T-helper 1 cell treated with Interleukin-12 subunit alpha and Interleukin-12 subunit beta and Interleukin-4 antibody, amounts not matched to agents 30 μg/mL and 1 μg/mL, for 36 hours (primary cell): ENCODE measurements at regions not wholly inside any gene's neighbourhood (a gene's known extent, or its start where the extent isn't known, plus 50 kb on each side); places are given as distances from the start of the nearest gene placed in this dataset.
A peak's percentile ranks its signal among the peaks of the same experiment; 100 is the strongest.
"Not testable (repeated sequence)": the region's sequence is repeated elsewhere in the genome, so short reads cannot be mapped to it uniquely, and the experiment has no call there.

Experiments
- H3K27ac Mint-ChIP-seq: one replicate; pipeline ENCODE4 v1.8.0; 2021; ENCODE audit warnings: mild to moderate bottlenecking, mixed read lengths
- H3K27me3 Mint-ChIP-seq: one replicate; pipeline ENCODE4 v1.8.0; 2021; ENCODE audit warnings: low read depth, mixed read lengths
- H3K36me3 Mint-ChIP-seq: one replicate; pipeline ENCODE4 v1.8.0; 2021; ENCODE audit warnings: low read depth, mixed read lengths
- H3K4me1 Mint-ChIP-seq: one replicate; pipeline ENCODE4 v1.8.0; 2021; ENCODE audit warnings: low read depth, mixed read lengths
- H3K4me3 Mint-ChIP-seq: one replicate; pipeline ENCODE4 v1.8.0; 2021; ENCODE audit warnings: mild to moderate bottlenecking, moderate library complexity, mixed read lengths
- H3K9me3 Mint-ChIP-seq: one replicate; pipeline ENCODE4 v1.8.0; 2021; ENCODE audit warnings: mixed read lengths

DNA sequence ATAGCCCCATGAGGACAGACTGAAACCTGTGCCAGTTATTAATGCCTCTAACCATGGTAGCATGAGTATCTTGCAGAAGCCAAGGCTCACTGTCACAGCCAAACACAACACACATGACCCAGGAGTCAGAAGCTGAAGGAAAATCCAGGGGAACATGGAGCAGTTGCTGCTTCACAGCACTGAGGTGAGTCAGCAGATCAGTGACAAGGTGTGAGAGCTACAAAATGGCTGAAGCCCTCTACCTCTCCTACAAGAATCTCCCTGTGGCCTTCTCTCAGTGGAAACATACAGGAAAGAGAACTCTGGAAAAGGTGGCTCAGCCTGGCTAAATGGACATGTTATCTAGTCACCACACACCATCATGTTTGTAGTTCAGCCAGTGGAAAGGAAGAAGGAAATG is 93.5 kb downstream of the NAB1 start:
- H3K27ac Mint-ChIP-seq = no peak overlapping the region
- H3K4me3 Mint-ChIP-seq = no peak overlapping the region
- peaks cover 2% of the 10 kb centered on the region for H3K36me3 Mint-ChIP-seq
- H3K9me3 Mint-ChIP-seq = no peaks in the 10 kb centered on the region
- H3K4me1 Mint-ChIP-seq = peaks cover 2% of the 10 kb centered on the region
- no peaks in the 10 kb centered on the region for H3K27me3 Mint-ChIP-seq

DNA sequence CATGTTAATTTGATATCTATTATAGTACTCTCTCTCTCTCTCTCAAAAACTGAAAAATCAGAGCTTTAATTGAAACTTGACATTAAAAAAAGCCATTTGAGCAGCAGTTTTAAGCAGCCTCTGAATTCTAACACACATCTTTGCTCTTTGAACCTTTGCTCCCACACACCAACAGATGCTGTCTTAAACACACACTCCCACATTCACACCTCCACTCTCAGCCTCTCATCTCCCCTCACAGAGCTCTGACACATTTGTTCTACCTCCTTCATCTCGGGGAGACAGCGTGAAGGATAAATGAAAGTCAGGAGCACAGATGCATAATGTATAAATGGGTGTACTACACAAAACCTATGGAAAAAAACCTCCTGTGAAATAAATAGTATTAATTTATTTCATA is 95.2 kb downstream of the NAB1 start:
- Mint-ChIP-seq H3K27ac (no peak overlapping the region), H3K4me3 (no peak overlapping the region), H3K27me3 (no peaks in the 10 kb centered on the region), H3K9me3 (no peaks in the 10 kb centered on the region), H3K4me1 (peaks cover 2% of the 10 kb centered on the region), H3K36me3 (peaks cover 2% of the 10 kb centered on the region)

DNA sequence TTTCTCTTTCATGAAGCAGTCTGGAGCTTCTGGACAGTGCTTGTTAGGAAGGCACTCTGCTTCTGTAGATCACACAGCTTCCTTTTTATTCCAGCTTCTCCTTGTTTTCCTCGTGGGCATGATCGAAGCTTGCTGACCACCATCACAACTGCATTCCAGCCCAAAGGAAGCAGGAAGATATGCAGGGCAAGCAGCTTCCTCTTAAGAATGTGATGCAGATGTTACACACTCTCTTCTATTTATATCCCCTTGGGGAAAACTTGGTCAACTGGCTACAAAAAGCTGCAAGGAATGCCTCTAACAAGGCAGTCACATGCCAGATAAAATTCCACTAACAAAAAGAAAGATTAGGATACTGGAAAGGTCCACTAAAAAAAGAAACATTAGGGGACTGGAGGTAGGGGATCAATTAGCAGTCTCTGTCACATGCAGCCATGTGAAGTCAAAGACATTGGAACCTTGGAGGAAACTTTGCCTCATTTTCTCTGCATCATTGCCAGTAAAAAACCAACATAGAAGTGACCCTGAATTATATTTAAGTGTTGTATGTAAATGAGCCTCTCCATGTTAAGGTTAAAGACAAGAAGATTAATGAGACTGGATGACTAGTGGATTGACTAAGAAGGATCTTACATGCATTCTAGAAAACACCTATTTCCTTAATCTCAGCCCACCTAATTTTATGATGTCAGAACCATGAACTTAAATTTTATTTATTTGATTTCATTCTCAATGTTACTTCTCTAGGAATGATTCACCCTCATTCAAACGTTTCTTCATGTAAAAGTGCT is 98.3 kb downstream of the NAB1 start:
- H3K27me3 Mint-ChIP-seq = no peaks in the 10 kb centered on the region
- H3K27ac Mint-ChIP-seq = no peak overlapping the region

DNA sequence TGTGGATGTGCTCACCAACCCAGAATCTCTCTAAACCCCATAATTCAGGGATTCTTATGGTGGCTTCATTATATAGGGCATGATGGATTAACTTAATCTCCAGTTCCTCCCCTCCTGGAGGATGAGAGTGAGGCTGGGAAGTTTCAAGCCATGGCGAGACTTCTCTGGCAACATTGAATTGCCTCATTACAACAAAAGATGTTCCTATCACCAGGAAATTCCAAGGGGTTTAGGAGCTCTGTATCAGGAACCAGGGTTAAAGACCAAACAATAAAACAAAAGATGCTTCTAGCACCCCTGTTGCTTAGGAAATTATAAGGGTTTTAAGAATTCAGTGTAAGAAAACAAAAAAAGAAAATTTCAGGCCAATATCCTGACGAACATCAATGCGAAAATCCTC is 100.1 kb downstream of the NAB1 start:
- H3K27me3 Mint-ChIP-seq = no peaks in the 10 kb centered on the region
- no peaks in the 10 kb centered on the region for H3K9me3 Mint-ChIP-seq
- no peak overlapping the region for H3K4me3 Mint-ChIP-seq
- H3K4me1 Mint-ChIP-seq = peaks cover 2% of the 10 kb centered on the region
- H3K27ac Mint-ChIP-seq = no peak overlapping the region
- H3K36me3 Mint-ChIP-seq = no peaks in the 10 kb centered on the region

More for the DNA sequence above, 98.3 kb downstream of the NAB1 start:
- Mint-ChIP-seq H3K4me1 (peaks cover 2% of the 10 kb centered on the region), H3K4me3 (no peak overlapping the region), H3K36me3 (no peaks in the 10 kb centered on the region), H3K9me3 (no peaks in the 10 kb centered on the region)

DNA sequence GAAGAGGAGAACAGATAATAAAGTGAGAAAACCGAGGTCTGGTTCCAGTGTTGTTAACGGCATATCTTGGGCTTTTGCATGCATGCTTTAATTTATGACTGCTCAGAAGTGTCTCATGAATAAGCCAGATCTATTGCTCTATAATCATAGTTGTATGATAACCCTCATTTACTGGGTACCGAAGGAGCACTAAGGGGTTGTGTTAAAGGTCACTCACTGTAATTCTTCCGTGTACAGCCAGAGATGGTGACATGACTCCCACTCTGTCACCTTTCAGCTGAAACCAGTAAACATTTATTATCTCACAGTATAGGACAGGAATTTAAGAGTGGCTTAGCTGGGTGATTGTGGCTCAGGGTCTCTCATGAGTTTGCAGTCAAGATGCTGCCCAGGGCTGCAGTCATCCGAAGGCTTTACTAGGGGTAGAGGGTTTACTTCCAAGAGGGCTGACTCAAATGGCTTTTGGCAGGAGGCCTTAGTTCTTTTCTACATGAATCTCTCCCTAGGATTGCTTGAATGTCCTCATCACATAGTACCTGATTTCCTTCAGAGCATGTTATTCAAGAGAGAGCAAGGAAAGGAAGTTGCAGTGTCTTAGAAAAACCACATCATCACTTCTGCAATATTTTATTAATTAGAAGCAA is 107.0 kb downstream of the NAB1 start:
- H3K4me3 Mint-ChIP-seq = no peak overlapping the region
- no peaks in the 10 kb centered on the region for H3K9me3 Mint-ChIP-seq
- peaks cover 4% of the 10 kb centered on the region for H3K4me1 Mint-ChIP-seq
- no peaks in the 10 kb centered on the region for H3K36me3 Mint-ChIP-seq
- no peaks in the 10 kb centered on the region for H3K27me3 Mint-ChIP-seq
- H3K27ac Mint-ChIP-seq = no peak overlapping the region

DNA sequence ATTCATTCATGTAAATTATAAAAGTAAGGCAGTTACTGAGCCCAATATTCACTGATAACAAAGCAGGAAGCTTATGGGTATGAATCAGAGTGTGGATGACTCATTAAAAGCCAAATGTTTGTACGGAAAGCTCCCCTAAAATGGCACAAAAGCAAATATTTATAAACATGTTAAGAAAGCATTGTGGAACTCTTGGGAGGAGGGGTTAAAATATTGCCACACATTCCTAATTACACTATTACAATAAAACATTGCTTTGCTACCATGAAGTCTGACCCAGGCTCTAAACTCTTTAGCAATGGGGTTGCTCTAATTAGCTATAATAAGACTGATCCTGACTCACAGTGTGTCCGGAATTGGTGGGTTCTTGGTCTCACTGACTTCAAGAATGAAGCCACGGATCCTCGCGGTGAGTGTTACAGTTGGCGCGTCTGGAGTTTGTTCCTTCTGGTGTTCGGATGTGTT is 110.9 kb downstream of the NAB1 start:
- no peak overlapping the region for H3K4me3 Mint-ChIP-seq
- no peak overlapping the region for H3K27ac Mint-ChIP-seq
- H3K36me3 Mint-ChIP-seq = no peaks in the 10 kb centered on the region
- no peaks in the 10 kb centered on the region for H3K9me3 Mint-ChIP-seq
- peaks cover 14% of the 10 kb centered on the region for H3K4me1 Mint-ChIP-seq
- H3K27me3 Mint-ChIP-seq = no peaks in the 10 kb centered on the region

DNA sequence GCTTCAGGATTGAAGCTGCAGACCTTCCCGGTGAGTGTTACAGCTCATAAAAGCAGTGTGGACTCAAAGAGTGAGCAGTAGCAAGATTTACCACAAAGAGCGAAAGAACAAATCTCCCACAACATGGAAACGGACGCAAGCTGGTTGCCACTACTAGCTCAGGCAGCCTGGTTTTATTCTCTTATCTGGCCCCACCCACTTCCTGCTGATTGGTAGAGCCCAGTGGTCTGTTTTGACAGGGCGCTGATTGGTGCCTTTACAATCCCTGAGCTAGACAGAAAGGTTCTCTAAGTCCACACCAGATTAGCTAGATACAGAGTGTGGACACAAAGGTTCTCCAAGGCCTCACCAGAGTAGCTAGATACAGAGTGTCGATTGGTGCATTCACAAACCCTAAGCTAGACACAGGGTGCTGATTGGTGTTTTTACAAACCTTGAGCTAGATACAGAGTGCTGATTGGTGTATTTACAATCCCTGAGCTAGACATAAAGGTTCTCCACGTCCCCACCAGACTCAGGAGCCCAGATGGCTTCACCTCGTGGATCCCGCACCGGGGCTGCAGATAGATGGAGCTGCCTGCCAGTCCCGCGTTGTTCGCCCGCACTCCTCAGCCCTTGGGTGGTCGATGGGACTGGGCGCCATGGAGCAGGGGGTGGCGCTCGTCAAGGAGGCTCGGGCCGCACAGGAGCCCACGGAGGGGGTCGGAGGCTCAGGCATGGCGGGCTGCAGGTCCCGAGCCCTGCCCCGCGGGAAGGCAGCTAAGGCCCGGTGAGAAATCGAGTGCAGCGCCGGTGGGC is 111.7 kb downstream of the NAB1 start:
- H3K9me3 Mint-ChIP-seq, H3K36me3 Mint-ChIP-seq, H3K4me3 Mint-ChIP-seq, H3K27me3 Mint-ChIP-seq, H3K27ac Mint-ChIP-seq: not testable (repeated sequence)
- H3K4me1 Mint-ChIP-seq = peaks cover 15% of the 10 kb centered on the region

DNA sequence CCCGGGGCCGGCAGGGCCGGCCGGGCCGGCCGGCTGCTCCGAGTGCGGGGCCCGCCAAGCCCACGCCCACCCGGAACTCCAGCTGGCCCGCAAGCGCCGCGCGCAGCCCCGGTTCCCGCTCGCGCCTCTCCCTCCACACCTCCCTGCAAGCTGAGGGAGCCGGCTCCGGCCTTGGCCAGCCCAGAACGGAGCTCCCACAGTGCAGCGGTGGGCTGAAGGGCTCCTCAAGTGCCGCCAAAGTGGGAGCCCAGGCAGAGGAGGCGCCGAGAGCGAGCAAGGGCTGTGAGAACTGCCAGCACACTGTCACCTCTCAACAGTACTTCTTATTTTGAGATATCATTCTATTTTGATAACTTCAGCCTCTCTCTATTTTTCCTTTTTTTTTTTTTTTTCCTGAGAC is 112.3 kb downstream of the NAB1 start:
- not testable (repeated sequence) for H3K9me3 Mint-ChIP-seq

DNA sequence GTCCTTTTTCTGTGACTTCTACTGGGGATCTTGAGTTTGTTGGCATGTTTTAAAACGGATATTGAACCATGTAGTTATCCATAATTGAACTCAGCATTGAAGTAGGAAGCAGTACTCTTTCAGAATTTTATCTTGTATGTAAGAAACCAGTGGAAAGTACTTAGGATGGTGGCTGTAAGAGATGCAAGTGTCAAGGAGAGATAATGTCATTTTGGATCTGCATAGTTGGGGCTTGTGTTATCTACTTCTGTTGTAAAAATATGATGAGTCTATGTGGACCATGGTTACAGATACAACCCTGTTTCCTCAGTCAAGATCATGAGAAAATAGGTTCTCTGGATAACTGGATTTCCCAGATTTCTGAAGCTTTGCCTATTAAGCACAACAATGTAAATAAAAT is 113.7 kb downstream of the NAB1 start:
- Mint-ChIP-seq H3K36me3 (no peaks in the 10 kb centered on the region), H3K27ac (peak overlapping the region; percentile 17), H3K4me1 (peaks cover 19% of the 10 kb centered on the region), H3K4me3 (no peak overlapping the region), H3K27me3 (no peaks in the 10 kb centered on the region), H3K9me3 (no peaks in the 10 kb centered on the region)

More for the DNA sequence above, 112.3 kb downstream of the NAB1 start:
- H3K36me3 Mint-ChIP-seq, H3K27me3 Mint-ChIP-seq, H3K27ac Mint-ChIP-seq: not testable (repeated sequence)
- Mint-ChIP-seq H3K4me1 (peaks cover 17% of the 10 kb centered on the region), H3K4me3 (peak overlapping the region; percentile 21)

DNA sequence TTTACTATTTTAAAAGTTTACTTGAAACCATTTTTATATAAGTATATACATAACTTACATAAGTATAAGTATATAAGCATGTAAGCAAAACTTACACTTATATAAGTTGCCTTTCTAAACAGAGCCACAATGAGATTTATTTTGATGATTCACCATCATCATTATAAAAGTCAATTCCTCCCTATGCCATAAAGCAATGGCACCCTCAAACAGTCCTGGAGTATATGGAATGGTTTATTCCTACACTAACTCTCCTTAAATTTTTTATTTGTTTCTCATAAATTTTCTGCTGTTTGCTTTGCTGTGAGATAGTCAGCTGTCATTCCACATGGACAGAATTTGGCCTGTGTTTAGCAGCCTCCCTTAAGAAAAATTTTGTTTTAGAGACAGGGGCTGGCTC is 114.2 kb downstream of the NAB1 start:
- no peak overlapping the region for H3K27ac Mint-ChIP-seq
- H3K36me3 Mint-ChIP-seq = no peaks in the 10 kb centered on the region
- H3K9me3 Mint-ChIP-seq = no peaks in the 10 kb centered on the region
- H3K27me3 Mint-ChIP-seq = no peaks in the 10 kb centered on the region
- no peak overlapping the region for H3K4me3 Mint-ChIP-seq
- peaks cover 19% of the 10 kb centered on the region for H3K4me1 Mint-ChIP-seq

DNA sequence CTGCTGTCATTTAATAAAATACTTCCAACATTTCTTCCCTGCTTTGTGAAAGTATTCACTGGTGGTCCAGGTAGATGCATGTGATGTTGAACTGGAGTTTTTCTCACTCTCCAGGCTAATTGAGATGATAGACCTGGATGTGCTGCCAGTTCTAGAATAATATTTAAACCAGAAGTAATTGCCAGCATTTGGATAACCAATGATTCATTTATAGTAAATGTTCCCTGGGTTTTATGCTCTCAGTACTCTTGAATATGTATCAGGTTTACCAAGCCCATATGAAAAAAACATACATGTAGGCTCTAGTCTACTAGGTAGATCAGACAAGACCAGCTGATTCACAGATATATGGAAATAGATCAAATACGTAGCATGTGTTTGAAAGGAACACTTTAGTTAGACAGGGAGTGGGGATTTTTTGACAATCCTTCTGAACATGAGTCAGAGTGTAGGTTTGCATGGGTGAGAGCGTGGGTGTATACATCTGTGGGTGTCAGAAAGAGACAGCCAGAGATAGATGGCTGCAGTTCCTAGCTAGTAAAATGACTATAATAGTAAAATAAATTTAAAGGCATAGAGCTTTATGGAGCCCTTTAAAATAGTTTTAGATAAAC is 115.1 kb downstream of the NAB1 start:
- Mint-ChIP-seq H3K4me1 (peaks cover 19% of the 10 kb centered on the region), H3K27me3 (no peaks in the 10 kb centered on the region), H3K27ac (no peak overlapping the region), H3K9me3 (no peaks in the 10 kb centered on the region), H3K4me3 (no peak overlapping the region), H3K36me3 (no peaks in the 10 kb centered on the region)

DNA sequence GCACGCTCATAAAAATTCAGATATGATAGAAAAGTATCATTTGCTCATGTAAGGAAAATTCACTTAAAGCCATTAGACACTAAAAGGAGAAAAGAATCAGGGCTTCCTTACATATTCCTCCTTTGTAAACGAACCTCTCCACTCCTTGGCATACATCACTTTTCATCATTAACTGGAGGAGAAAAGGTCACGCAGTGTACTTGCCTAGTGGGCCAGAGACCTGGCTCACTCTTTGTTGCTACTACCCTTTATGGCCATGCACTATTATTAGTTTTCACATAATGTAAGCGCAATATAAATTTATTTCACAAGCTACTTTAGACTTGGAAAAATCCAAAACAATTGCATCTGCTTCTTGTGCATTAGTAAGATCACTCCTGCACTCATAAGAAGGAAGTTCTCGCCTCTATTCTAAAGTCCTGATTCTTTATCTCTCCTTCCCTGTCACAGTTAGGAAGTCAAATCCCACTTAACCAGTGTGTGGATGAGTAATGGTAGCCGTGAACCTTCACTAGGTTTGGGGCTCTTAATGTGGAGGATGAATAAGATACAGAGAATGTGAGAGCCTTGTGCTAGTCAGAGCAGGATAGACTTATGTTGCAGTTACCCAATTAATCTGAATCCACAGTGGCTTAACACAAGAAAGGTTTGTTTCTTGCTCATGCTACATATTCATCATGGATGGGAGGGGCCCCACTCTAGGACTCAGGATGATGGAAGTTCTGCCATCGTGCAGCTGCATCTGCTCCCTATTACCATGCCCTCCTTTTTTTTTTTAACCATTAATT is 115.0 kb upstream of the GLS start:
- Mint-ChIP-seq H3K4me1 (peaks cover 14% of the 10 kb centered on the region), H3K9me3 (no peaks in the 10 kb centered on the region), H3K27ac (no peak overlapping the region), H3K27me3 (no peaks in the 10 kb centered on the region), H3K4me3 (no peak overlapping the region), H3K36me3 (no peaks in the 10 kb centered on the region)

DNA sequence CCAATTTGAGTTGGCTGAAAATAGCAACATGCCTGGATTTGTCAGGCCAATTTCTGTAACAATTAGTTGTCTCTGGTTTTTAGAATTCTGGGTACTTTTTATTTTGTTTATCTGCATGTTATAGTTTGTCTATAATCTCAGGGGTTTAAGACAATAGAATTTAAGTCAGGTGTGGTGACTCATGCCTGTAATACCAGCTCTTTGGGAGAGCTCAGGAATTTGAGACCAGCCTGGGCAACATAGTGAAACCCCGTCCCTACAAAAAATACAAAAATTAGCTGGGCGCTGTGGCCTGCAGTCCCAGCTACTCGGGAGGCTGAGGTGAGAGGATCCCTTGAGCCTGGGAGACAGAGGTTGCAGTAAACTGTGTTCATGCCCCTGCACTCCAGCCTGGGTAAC is 114.4 kb upstream of the GLS start:
- Mint-ChIP-seq H3K36me3 (no peaks in the 10 kb centered on the region), H3K4me1 (peaks cover 14% of the 10 kb centered on the region), H3K9me3 (no peaks in the 10 kb centered on the region), H3K4me3 (no peak overlapping the region), H3K27ac (no peak overlapping the region), H3K27me3 (no peaks in the 10 kb centered on the region)

DNA sequence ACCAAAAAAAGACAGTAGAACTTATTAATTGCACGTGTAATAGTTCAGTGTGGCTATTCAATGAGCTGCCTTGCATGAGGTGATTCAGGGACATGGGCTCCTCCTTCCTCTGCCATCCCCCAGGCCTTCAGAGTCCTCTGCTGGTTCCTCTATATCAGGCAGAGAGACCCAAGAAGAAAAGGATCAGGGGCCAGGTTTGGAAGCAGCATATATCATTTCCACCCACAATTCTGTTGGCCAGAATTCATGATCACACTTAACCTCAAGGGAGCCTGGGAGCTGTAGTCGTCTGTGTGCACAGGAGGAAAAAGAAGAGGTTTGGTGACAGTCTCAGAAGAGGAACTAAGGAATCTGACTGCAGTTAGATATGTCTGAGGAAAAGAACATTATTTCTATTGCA is 114.0 kb upstream of the GLS start:
- Mint-ChIP-seq H3K36me3 (no peaks in the 10 kb centered on the region), H3K27ac (no peak overlapping the region), H3K9me3 (no peaks in the 10 kb centered on the region), H3K4me3 (no peak overlapping the region), H3K4me1 (peaks cover 14% of the 10 kb centered on the region), H3K27me3 (no peaks in the 10 kb centered on the region)
